H9 (cell line): ENCODE measurements at regions not wholly inside any gene's neighbourhood (a gene's known extent, or its start where the extent isn't known, plus 50 kb on each side); places are given as distances from the start of the nearest gene placed in this dataset.

Experiments
- DNase-seq: peaks from one replicate; pipeline ENCODE4 v3.0.0-alpha.2; 2017
- H2AFZ ChIP-seq: one replicate; pipeline ENCODE4 v1.6.1; 2013; ENCODE audit warnings: mild to moderate bottlenecking, low read length, control low read depth, moderate library complexity
- H2AK5ac ChIP-seq: 2 replicates; pipeline ENCODE4 v1.6.1; 2013; ENCODE audit warnings: low read length, control low read depth, mixed read lengths; ENCODE audit not compliant: insufficient read length
- H2BK120ac ChIP-seq: one replicate; pipeline ENCODE4 v1.6.1; 2013; ENCODE audit warnings: low read depth, mild to moderate bottlenecking, low read length, control low read depth, inconsistent platforms; ENCODE audit not compliant: poor library complexity, severe bottlenecking
- H2BK12ac ChIP-seq: 2 replicates; pipeline ENCODE4 v1.6.1; 2013; ENCODE audit warnings: low read length, control low read depth, mixed read lengths, low read depth; ENCODE audit not compliant: insufficient read length
- H2BK15ac ChIP-seq: 2 replicates; pipeline ENCODE4 v1.6.1; 2013; ENCODE audit warnings: low read depth, low read length, control low read depth
- H2BK20ac ChIP-seq: one replicate; pipeline ENCODE4 v1.6.1; 2013; ENCODE audit warnings: low read depth, mild to moderate bottlenecking, low read length, control low read depth, inconsistent platforms; ENCODE audit not compliant: poor library complexity, severe bottlenecking
- H2BK5ac ChIP-seq: 2 replicates; pipeline ENCODE4 v1.6.1; 2013; ENCODE audit warnings: low read length, control low read depth, mixed read lengths; ENCODE audit not compliant: insufficient read length
- H3K14ac ChIP-seq: 2 replicates; pipeline ENCODE4 v1.6.1; 2013; ENCODE audit warnings: low read length, control low read depth; ENCODE audit not compliant: insufficient read depth
- H3K18ac ChIP-seq: 2 replicates; pipeline ENCODE4 v1.6.1; 2013; ENCODE audit warnings: low read depth, mild to moderate bottlenecking, mixed read lengths, low read length, control low read depth; ENCODE audit not compliant: insufficient read length
- H3K23ac ChIP-seq: 2 replicates; pipeline ENCODE4 v1.6.1; 2013; ENCODE audit warnings: low read length, control low read depth, mixed read lengths, low read depth; ENCODE audit not compliant: insufficient read length
- H3K23me2 ChIP-seq: 2 replicates; pipeline ENCODE4 v1.6.1; 2013; ENCODE audit warnings: low read depth, mild to moderate bottlenecking, mixed read lengths, low read length, control low read depth; ENCODE audit not compliant: insufficient read length, poor library complexity, severe bottlenecking
- H3K27ac ChIP-seq: 2 replicates; pipeline ENCODE4 v1.5.1; 2013; ENCODE audit warnings: low read length, control low read depth, mixed read lengths, low read depth; ENCODE audit not compliant: insufficient read length
- H3K27me3 ChIP-seq: 2 replicates; pipeline ENCODE4 v1.6.1; 2013; ENCODE audit warnings: low read length, control low read depth, inconsistent platforms; ENCODE audit not compliant: insufficient read depth
- H3K4ac ChIP-seq: 2 replicates; pipeline ENCODE4 v1.6.1; 2013; ENCODE audit warnings: low read depth, mild to moderate bottlenecking, control low read depth, inconsistent platforms, low read length, moderate library complexity
- H3K4me1 ChIP-seq: 2 replicates; pipeline ENCODE4 v1.6.1; 2013; ENCODE audit warnings: low read length, control low read depth, inconsistent platforms; ENCODE audit not compliant: insufficient read depth
- H3K4me2 ChIP-seq: 2 replicates; pipeline ENCODE4 v1.6.1; 2013; ENCODE audit warnings: low read length, control low read depth, mixed read lengths; ENCODE audit not compliant: insufficient read length, insufficient read depth
- H3K56ac ChIP-seq: 2 replicates; pipeline ENCODE4 v1.6.1; 2013; ENCODE audit warnings: low read depth, mild to moderate bottlenecking, mixed read lengths, low read length, control low read depth; ENCODE audit not compliant: insufficient read length
- H3K79me1 ChIP-seq: 2 replicates; pipeline ENCODE4 v1.6.1; 2013; ENCODE audit warnings: low read depth, mild to moderate bottlenecking, moderate library complexity, low read length, control low read depth, inconsistent platforms; ENCODE audit not compliant: insufficient read depth, poor library complexity, severe bottlenecking
- H3K79me2 ChIP-seq: 2 replicates; pipeline ENCODE4 v1.6.1; 2013; ENCODE audit warnings: low read length, control low read depth, inconsistent platforms; ENCODE audit not compliant: insufficient read depth
- H3K9ac ChIP-seq: 2 replicates; pipeline ENCODE4 v1.6.1; 2013; ENCODE audit warnings: low read length, control low read depth, mixed read lengths; ENCODE audit not compliant: insufficient read length; ENCODE audit errors: extremely low read depth
- H3K9me3 ChIP-seq: one replicate; pipeline ENCODE4 v1.6.1; 2013; ENCODE audit warnings: low read depth, low read length, inconsistent platforms; ENCODE audit not compliant: control insufficient read depth
- H3T11ph ChIP-seq: one replicate; pipeline ENCODE4 v1.6.1; 2013; ENCODE audit warnings: mild to moderate bottlenecking, low read length, control low read depth, inconsistent platforms
- H4K20me1 ChIP-seq: one replicate; pipeline ENCODE4 v1.6.1; 2013; ENCODE audit not compliant: control insufficient read depth, insufficient read length, insufficient read depth
- H4K5ac ChIP-seq: 2 replicates; pipeline ENCODE4 v1.6.1; 2013; ENCODE audit warnings: low read depth, mild to moderate bottlenecking, mixed read lengths, low read length, control low read depth; ENCODE audit not compliant: insufficient read length
- H4K8ac ChIP-seq: replicated peaks from 2 replicates; pipeline ENCODE4 v1.6.1; 2013; ENCODE audit warnings: low read length, control low read depth, mixed read lengths, low read depth; ENCODE audit not compliant: insufficient read length
- H4K91ac ChIP-seq: 2 replicates; pipeline ENCODE4 v1.6.1; 2013; ENCODE audit warnings: low read depth, mild to moderate bottlenecking, moderate library complexity, mixed read lengths, low read length, control low read depth; ENCODE audit not compliant: insufficient read length
- H3K27ac Mint-ChIP-seq, 3 experiments: 2 replicates in 2 of 3; 3 replicates in 1 of 3; pipeline ENCODE4 v1.8.0; 2020 to 2021; ENCODE audit warnings: mixed read lengths in 3 of 3, mild to moderate bottlenecking in 1 of 3, moderate library complexity in 1 of 3
- H3K27me3 Mint-ChIP-seq: 2 replicates; pipeline ENCODE4 v1.8.0; 2021; ENCODE audit warnings: low read depth, mild to moderate bottlenecking, moderate library complexity, mixed read lengths
- H3K36me3 Mint-ChIP-seq, 3 experiments: 2 replicates in 2 of 3; 3 replicates in 1 of 3; pipeline ENCODE4 v1.8.0; 2020 to 2021; ENCODE audit warnings: low read depth in 3 of 3, mixed read lengths in 3 of 3; ENCODE audit not compliant: insufficient read depth in 1 of 3
- H3K4me1 Mint-ChIP-seq, 2 experiments: 2 replicates each; pipeline ENCODE4 v1.8.0; 2020; ENCODE audit warnings: mixed read lengths in 2 of 2
- H3K4me3 Mint-ChIP-seq, 2 experiments: 2 replicates in 1 of 2; 3 replicates in 1 of 2; pipeline ENCODE4 v1.8.0; 2020 to 2021; ENCODE audit warnings: mild to moderate bottlenecking in 2 of 2, mixed read lengths in 2 of 2, moderate library complexity in 1 of 2
- H3K9me3 Mint-ChIP-seq, 2 experiments: 2 replicates in 1 of 2; 3 replicates in 1 of 2; pipeline ENCODE4 v1.8.0; 2020; ENCODE audit warnings: mild to moderate bottlenecking in 2 of 2, mixed read lengths in 2 of 2, moderate library complexity in 1 of 2
- WGBS: extraction: QIAGEN DNeasy Blood & Tissue Kit; methylation state at CpG from one replicate; pipeline ENCODE4 v1.1.7; 2013; ENCODE audit warnings: missing lambda C conversion rate, low lambda C conversion rate, mixed read lengths; ENCODE audit not compliant: insufficient read length; ENCODE audit errors: extremely low coverage; 5-methylcytosine and 5-hydroxymethylcytosine counted together
- TF ChIP-seq, protein P1 (sequence below): fragments of 200-600 bp; sonication (generic); conservative IDR thresholded peaks from 3 replicates; pipeline ENCODE4 v1.8.0; 2021; ENCODE audit warnings: antibody characterized with exemption, mild to moderate bottlenecking

DNA sequence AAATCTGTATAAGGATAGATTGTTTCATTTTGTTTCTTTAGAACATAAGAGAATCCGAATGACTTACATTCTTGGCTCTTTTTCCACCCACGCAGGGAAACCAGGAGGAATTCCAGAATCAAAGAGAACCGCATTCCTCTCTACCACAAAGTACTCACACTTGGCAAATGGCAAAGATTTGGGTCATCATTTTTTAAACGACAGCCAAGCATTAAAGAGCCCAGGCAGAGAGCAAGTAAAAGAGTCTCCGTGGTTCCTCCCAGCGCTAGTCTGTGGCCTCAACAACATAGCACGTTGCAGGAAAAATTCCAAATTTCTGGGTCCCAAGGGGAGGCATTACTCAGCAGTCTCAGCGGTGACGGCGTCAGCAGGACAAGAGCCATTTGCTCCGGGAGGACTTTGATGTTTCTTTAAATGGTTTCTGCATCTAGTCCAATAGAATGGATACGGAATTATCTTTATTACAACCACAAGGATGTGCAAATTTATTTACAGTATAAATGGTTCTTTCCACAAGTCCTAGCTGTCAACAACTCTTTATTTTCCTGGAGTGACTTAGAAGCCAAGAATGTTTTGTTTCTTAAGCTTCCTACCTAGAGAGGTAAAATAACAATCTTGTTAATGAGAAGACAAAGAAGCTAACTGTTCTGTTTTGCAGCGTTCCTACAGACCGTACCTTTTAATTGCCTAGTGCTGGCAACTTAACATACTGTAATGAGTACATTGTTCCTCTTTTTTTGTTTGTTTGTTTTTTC lies 232.5 kb downstream of the SKIDA1 start:
- Histone ChIP-seq H3K9ac (peak overlapping the region; percentile 75), H4K8ac (no peak overlapping the region), H3K23me2 (peaks cover 4% of the 10 kb centered on the region), H3K18ac (peak overlapping the region; percentile 8), H2BK5ac (peak overlapping the region; percentile 2), H4K5ac (no peak overlapping the region), H3K4me2 (peak overlapping the region; percentile 80), H4K20me1 (no peaks in the 10 kb centered on the region), H2BK120ac (no peak overlapping the region), H2AK5ac (no peak overlapping the region), H2BK20ac (no peak overlapping the region), H3K9me3 (no peaks in the 10 kb centered on the region), H3K4ac (no peak overlapping the region; the same call in 1 of the 2 replicates), H3K27ac (peak overlapping the region; percentile 97), H3K14ac (peak overlapping the region; percentile 4; the same call in 1 of the 2 replicates), H2BK12ac (no peak overlapping the region), H4K91ac (no peak overlapping the region), H2BK15ac (no peak overlapping the region), H3K79me1 (no peaks in the 10 kb centered on the region), H3K4me1 (peaks cover 12% of the 10 kb centered on the region), H3K79me2 (no peaks in the 10 kb centered on the region), H3K27me3 (no peaks in the 10 kb centered on the region), H3K23ac (no peak overlapping the region), H3T11ph (peak overlapping the region; percentile 79), H3K56ac (no peak overlapping the region), H2AFZ (no peak overlapping the region)
- no peaks in the 10 kb centered on the region; a peak in 3 of 5 replicates for H3K9me3 Mint-ChIP-seq
- TF ChIP-seq, protein P1, sequence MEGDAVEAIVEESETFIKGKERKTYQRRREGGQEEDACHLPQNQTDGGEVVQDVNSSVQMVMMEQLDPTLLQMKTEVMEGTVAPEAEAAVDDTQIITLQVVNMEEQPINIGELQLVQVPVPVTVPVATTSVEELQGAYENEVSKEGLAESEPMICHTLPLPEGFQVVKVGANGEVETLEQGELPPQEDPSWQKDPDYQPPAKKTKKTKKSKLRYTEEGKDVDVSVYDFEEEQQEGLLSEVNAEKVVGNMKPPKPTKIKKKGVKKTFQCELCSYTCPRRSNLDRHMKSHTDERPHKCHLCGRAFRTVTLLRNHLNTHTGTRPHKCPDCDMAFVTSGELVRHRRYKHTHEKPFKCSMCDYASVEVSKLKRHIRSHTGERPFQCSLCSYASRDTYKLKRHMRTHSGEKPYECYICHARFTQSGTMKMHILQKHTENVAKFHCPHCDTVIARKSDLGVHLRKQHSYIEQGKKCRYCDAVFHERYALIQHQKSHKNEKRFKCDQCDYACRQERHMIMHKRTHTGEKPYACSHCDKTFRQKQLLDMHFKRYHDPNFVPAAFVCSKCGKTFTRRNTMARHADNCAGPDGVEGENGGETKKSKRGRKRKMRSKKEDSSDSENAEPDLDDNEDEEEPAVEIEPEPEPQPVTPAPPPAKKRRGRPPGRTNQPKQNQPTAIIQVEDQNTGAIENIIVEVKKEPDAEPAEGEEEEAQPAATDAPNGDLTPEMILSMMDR, result no peak
- peak; percentile 76 for DNase-seq
- no peaks in the 10 kb centered on the region for H3K27me3 Mint-ChIP-seq
- WGBS, result no CpG with 5 or more reads among the region's 14 CpGs
- peaks cover 0 to 11% (median 7%) of the 10 kb centered on the region in 3 experiments; a peak in 5 of 7 replicates for H3K36me3 Mint-ChIP-seq
- H3K4me3 Mint-ChIP-seq, result peak overlapping the region; percentile 61 to 79
- H3K4me1 Mint-ChIP-seq, result peaks cover 64 to 76% of the 10 kb centered on the region in 2 experiments
- H3K27ac Mint-ChIP-seq, result peak overlapping the region; percentile 94 to 98 (median 98)
